ENCODE measurements at regions not wholly inside any gene's neighbourhood (a gene's known extent, or its start where the extent isn't known, plus 50 kb on each side); places are given as distances from the start of the nearest gene placed in this dataset.
"Not testable (repeated sequence)": the region's sequence is repeated elsewhere in the genome, so short reads cannot be mapped to it uniquely, and the experiment has no call there.

GRCh38 chr5:63894690-63895089 is 67.6 kb downstream of the HTR1A start:
- ATAC-seq (no peak), DNase-seq (no peak)

GRCh38 chr5:63878788-63879187 is 83.5 kb downstream of the HTR1A start:
- DNase-seq = no peak
- ATAC-seq = no peak

GRCh38 chr5:63877961-63878360 is 84.3 kb downstream of the HTR1A start:
- ATAC-seq = no peak
- DNase-seq = no peak

- no peak for ATAC-seq
- DNase-seq = no peak
Observed at GRCh38 chr5:63860379-63860778, 101.9 kb downstream of the HTR1A start.

GRCh38 chr5:63854076-63854475 is 108.2 kb downstream of the HTR1A start:
- DNase-seq (no peak), ATAC-seq (no peak)

GRCh38 chr5:63843190-63843589 is 119.1 kb downstream of the HTR1A start:
- ATAC-seq = no peak

GRCh38 chr5:63837437-63837836 is 124.8 kb downstream of the HTR1A start:
- DNase-seq (no peak), ATAC-seq (no peak)

More at GRCh38 chr5:63843190-63843589, 119.1 kb downstream of the HTR1A start:
- DNase-seq = no peak

GRCh38 chr5:63831381-63831780 is 130.9 kb downstream of the HTR1A start:
- DNase-seq (no peak), ATAC-seq (no peak)

GRCh38 chr5:63825984-63826383 is 136.3 kb downstream of the HTR1A start:
- ATAC-seq (no peak), DNase-seq (no peak)

GRCh38 chr5:63823583-63823982 is 138.7 kb downstream of the HTR1A start:
- DNase-seq = no peak
- no peak for ATAC-seq

- ATAC-seq = no peak
- no peak for DNase-seq
Observed at GRCh38 chr5:63822614-63823013, 139.6 kb downstream of the HTR1A start.

GRCh38 chr5:63820577-63820976 is 141.7 kb downstream of the HTR1A start:
- no peak for ATAC-seq
- no peak for DNase-seq

- DNase-seq (no peak), ATAC-seq (no peak)
Observed at GRCh38 chr5:63812693-63813092, 149.6 kb downstream of the HTR1A start.

GRCh38 chr5:63811961-63812360 is 150.3 kb downstream of the HTR1A start:
- DNase-seq (no peak), ATAC-seq (no peak)

- ATAC-seq = no peak
- no peak for DNase-seq
Observed at GRCh38 chr5:63811286-63811685, 151.0 kb downstream of the HTR1A start.

GRCh38 chr5:63805151-63805550 is 157.1 kb downstream of the HTR1A start:
- ATAC-seq (no peak), DNase-seq (no peak)

- DNase-seq (no peak), ATAC-seq (no peak)
Observed at GRCh38 chr5:63803165-63803564, 159.1 kb downstream of the HTR1A start.

- no peak for DNase-seq
- ATAC-seq = no peak
Observed at GRCh38 chr5:63794979-63795378, 167.3 kb downstream of the HTR1A start.

GRCh38 chr5:63794296-63794695 is 167.9 kb downstream of the HTR1A start:
- no peak for DNase-seq
- no peak for ATAC-seq

GRCh38 chr5:63774939-63775338 is 187.3 kb downstream of the HTR1A start:
- DNase-seq = no peak

GRCh38 chr5:63768221-63768620 is 194.0 kb downstream of the HTR1A start:
- ATAC-seq (no peak), DNase-seq (no peak)

More at GRCh38 chr5:63774939-63775338, 187.3 kb downstream of the HTR1A start:
- no peak for ATAC-seq

GRCh38 chr5:63760965-63761364 is 201.3 kb downstream of the HTR1A start:
- ATAC-seq (no peak), DNase-seq (no peak)

GRCh38 chr5:63743096-63743798 is 219.0 kb downstream of the HTR1A start:
- DNase-seq = no peak
- no peak for ATAC-seq

GRCh38 chr5:63732880-63733279 is 229.4 kb downstream of the HTR1A start:
- ATAC-seq, DNase-seq: not testable (repeated sequence)

GRCh38 chr5:63727583-63727982 is 234.7 kb downstream of the HTR1A start:
- ATAC-seq (no peak), DNase-seq (no peak)

Data from stimulated activated naive CD8-positive, alpha-beta T cell treated with anti-CD3 and anti-CD28 coated beads, Interleukin-15, Interleukin-2, amounts not matched to agents 100 U/mL and 50 U/mL, for 24 hours (primary cell).